Stimulated activated CD8-positive, alpha-beta memory T cell treated with anti-CD3 and anti-CD28 coated beads, Interleukin-15, amount 100 ng/mL, for 1 hour (primary cell): ENCODE measurements at regions not wholly inside any gene's neighbourhood (a gene's known extent, or its start where the extent isn't known, plus 50 kb on each side); places are given as distances from the start of the nearest gene placed in this dataset.
"Not testable (repeated sequence)": the region's sequence is repeated elsewhere in the genome, so short reads cannot be mapped to it uniquely, and the experiment has no call there.

Source experiments
- DNase-seq: peaks from one replicate; pipeline ENCODE4 v3.0.0-alpha.2; 2020; ENCODE audit warnings: low read depth

DNA sequence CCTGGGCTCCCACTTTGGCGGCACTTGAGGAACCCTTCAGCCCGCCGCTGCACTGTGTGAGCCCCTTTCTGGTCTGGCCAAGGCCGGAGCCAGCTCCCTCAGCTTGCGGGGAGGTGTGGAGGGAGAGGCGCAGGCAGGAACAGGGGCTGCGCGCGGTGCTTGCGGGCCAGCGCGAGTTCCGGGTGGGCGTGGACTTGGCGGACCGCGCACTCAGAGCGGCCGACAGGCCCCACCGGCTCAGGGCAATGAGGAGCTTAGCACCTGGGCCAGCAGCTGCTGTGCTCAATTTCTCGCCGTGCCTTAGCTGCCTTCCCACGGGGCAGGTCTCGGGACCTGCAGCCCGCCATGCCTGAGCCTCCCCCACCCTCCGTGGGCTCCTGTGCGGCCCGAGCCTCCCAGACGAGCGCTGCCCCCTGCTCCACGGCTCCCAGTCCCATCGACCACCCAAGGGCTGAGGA is 324.8 kb downstream of the RAD51AP2 start:
- DNase-seq: not testable (repeated sequence)

GRCh38 chr2:17191223-17191622 is 327.0 kb downstream of the RAD51AP2 start:
- DNase-seq: no peak

GRCh38 chr2:17190527-17190926 is 327.7 kb downstream of the RAD51AP2 start:
- no peak for DNase-seq

DNA sequence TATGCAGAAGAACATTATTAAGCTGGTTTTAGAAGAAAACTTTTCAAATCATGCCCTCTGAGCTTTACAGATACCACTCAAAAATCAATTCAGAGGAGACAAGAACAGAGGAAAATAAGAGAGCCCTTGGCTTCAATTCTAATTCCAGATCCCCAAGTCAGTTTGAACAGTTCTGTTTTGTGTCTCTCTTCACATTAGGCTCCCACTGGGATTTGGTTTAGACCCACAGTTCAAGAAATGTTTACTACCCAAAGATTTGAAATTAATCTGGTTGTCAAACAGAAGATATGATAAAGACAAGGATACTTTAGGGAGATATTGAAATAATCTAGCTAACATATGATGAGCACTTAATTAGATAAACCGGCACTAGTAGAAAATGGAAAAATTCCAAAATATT is 329.5 kb downstream of the RAD51AP2 start:
- DNase-seq: no peak

GRCh38 chr2:17184512-17184911 is 333.7 kb downstream of the RAD51AP2 start:
- DNase-seq: no peak

- no peak for DNase-seq
Observed at GRCh38 chr2:17182399-17182798, 335.8 kb downstream of the RAD51AP2 start.

DNA sequence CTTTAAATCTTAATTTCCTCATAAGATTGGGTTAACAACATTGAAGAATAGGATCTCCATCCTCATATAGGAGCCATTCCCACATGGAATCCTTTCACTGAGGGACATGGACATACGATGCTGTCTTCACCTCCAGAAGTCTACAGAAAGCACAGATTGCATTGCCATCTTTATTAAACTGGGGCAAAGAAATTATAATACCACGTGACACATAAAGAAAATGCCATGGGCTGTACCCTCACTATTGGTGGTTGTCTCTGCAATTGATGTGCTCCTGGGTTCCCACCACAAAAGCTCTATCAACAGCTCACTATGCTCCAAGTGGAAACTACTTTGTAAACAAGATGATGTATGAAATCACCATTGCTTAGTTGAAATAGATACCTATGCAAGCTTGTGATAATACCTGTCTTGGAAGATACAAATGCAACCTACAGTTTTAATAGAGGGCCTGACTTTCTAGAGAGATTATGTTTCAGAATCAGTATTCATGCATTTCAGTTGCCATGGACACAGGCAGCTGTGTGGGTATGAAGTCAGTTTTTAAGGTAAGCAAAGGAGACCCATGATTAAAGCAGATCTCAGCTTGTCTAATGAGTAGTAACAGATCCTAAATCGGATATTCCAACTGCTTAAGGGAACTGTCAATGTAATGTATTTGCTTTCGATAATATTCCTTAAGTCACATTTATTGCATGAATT is 337.0 kb downstream of the RAD51AP2 start:
- no peak for DNase-seq

DNA sequence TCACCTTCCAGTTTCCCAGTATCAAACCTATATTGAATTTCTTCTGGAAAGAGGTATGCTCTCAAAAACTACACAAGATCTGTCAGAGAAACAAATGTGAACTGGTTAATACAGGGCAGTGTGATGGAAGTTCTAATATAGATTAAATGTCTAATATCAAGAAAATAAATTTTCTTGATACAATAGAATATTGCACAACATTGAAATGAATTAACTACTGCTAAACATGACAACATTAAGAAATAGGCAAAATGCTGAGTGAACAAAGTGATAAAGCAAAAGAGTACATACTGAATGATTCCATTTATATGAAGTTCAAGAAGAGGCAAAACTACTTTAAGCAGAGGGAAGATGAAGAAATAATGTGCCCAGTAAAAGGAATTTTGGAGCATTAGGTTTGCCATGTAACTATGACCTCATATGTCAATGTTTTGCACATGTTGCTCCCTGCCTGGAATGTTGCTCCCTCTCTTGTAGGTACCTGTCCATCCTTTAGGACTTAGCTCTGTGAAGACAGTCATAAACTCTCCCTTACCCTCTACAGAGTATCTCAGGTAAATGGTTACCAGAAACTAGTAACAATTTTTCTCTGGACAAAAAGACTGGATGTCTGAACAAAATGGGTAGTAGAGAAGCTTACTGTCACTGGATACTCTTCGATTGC is 339.0 kb downstream of the RAD51AP2 start:
- DNase-seq: no peak

DNA sequence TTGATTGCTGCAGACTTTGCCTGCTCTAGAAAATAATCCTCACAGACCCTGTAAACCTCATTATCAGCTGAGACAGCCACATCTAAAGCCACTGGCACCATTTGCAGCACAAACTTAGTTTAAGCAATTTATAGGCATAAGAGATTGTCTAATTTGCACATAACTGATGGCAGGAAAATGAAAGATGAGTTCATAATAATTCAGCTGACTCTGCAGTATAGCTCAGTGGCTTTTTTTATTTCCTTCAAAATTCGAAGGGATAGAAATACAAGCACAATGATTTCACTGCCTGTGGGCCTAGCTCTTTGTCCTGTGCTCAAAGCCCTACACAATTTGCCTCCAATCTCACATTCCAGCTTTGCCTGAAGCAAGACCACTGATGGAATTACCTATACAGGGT is 341.2 kb downstream of the RAD51AP2 start:
- no peak for DNase-seq

GRCh38 chr2:17171446-17172049 is 346.7 kb downstream of the RAD51AP2 start:
- no peak for DNase-seq

- no peak for DNase-seq
Observed at GRCh38 chr2:17166506-17166905, 351.7 kb downstream of the RAD51AP2 start.

- DNase-seq: no peak
Observed at GRCh38 chr2:17164550-17164949, 353.7 kb downstream of the RAD51AP2 start.

DNA sequence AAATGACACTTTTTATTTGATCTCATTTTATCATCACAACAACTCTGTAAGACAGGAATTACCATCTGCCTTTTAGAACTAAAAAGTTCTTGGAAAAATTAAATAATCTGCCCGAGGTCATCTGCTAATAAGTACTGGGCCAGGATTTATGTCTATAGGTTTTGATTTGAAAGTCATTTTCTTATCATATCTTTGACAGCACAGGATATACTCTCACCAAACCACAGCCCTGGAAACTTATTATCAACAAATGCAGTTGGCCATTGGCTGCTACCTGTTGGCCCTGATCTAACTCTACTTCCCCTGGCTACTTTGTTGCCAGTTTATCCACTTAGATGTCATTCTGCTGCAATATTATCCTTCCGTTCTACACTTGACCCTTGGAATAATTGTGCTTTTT is 354.6 kb downstream of the RAD51AP2 start:
- no peak for DNase-seq

GRCh38 chr2:17162713-17163112 is 355.5 kb downstream of the RAD51AP2 start:
- DNase-seq: no peak

DNA sequence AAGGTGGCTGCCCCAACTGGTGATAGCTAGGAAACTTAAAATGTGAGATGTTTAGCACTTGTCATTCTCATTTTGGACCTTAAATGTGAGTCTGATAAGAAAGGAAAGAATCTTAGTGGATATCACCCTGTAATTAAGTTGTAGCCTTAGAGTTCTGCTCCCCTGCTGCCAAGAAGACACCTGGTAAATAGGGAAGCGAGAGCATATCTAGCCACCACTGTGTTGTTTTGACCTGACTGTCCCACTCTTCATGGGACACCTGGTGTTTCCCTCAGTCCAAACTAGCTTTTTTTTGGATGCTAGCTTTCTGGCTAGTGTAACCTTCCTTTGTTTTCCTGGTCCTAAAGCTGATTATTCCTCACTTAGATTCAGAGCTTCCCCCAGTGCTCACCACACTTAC is 357.6 kb downstream of the RAD51AP2 start:
- DNase-seq: no peak

GRCh38 chr2:17156086-17156485 is 362.2 kb downstream of the RAD51AP2 start:
- no peak for DNase-seq

DNA sequence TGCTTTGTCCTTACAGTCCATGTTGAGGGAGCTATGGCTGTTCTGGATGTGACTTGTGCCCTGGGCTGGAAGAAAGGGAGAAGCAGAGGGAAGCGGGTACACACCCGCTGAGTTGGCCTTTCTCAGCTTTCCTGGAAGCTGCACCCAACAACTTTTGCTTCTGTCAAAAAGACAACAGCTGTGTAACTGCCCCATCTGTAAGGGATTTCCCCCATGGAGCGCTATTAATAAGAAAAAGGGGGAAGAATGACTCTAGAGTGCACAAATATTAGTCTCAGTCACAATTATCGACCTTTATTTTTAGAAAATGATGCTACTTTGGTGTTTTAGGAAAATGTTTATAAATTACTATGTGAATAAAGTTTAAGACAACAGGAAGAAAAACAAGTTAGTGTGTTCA is 368.3 kb downstream of the RAD51AP2 start:
- DNase-seq: no peak

- DNase-seq: no peak
Observed at GRCh38 chr2:17148407-17149145, 369.7 kb downstream of the RAD51AP2 start.

GRCh38 chr2:17146358-17146757 is 371.9 kb downstream of the RAD51AP2 start:
- no peak for DNase-seq

DNA sequence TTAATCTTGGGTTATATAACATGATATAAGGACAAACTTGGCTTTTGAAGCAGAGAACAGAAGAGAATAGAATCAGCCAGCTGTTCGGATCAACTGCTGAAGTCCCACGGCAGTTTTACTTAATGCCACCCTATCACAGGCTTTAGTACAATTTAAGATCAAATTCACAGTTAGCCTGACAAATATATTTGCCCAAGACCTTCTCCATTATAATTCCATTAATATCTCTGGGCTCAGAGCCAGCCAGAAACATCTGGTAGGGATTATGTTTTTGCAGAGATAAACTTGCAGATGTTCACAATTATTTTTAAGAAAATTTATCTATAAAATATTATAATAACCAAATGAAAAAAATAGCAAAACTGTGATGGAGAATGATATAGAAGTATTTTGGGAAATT is 381.4 kb downstream of the RAD51AP2 start:
- DNase-seq: no peak

- no peak for DNase-seq
Observed at GRCh38 chr2:17136231-17136630, 382.0 kb downstream of the RAD51AP2 start.

- no peak for DNase-seq
Observed at GRCh38 chr2:17135619-17136018, 382.6 kb downstream of the RAD51AP2 start.
